ENCODE measurements at regions not wholly inside any gene's neighbourhood (a gene's known extent, or its start where the extent isn't known, plus 50 kb on each side); places are given as distances from the start of the nearest gene placed in this dataset.

DNA sequence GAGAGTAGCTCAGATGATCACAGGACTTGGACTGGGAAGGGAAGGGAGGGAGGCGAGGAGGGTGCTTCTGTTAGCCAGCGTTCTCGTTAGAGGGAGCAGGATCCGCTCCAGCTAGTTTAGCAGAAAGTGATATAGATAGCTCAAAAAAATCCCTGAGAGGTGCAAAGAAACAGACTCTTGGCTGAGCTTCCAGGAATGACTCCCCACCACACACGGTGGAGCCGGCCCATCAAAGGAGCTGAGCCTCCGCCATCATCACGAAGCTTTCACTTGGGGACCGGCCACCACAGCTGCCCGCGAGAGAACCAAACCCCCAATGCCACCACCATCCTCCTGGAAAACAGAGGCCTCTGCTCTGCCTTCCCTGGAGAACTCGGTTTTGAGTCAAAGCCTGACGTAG lies 124.6 kb upstream of the BCL2L14 start:
- no peak for DNase-seq (ENCODE audit: low read depth in 1 of 2, low spot score in 1 of 2)
- in situ Hi-C loops (cut with HindIII; ENCODE audit: low pct_unique_long_range_greater_than_20kb, low sequenced_read_pairs) = no loop called here
- TF ChIP-seq JUND (IDR thresholded peaks at IDR 0.05; ENCODE audit: low read depth) = no peak

GRCh38 chr12:11947213-11947612 lies 123.5 kb upstream of the BCL2L14 start:
- DNase-seq (ENCODE audit: low read depth in 1 of 2, low spot score in 1 of 2) = no peak
- TF ChIP-seq JUND (IDR thresholded peaks at IDR 0.05; ENCODE audit: low read depth) = no peak
- in situ Hi-C loops (cut with HindIII; ENCODE audit: low pct_unique_long_range_greater_than_20kb, low sequenced_read_pairs) = no loop called here

GRCh38 chr12:11949738-11950411 lies 120.9 kb upstream of the BCL2L14 start:
- in situ Hi-C loops (cut with HindIII; ENCODE audit: low pct_unique_long_range_greater_than_20kb, low sequenced_read_pairs) = no loop called here
- no peak for DNase-seq (ENCODE audit: low read depth in 1 of 2, low spot score in 1 of 2)

GRCh38 chr12:11951209-11951608 lies 119.5 kb upstream of the BCL2L14 start:
- in situ Hi-C loops (cut with HindIII; ENCODE audit: low pct_unique_long_range_greater_than_20kb, low sequenced_read_pairs) = no loop called here
- no peak for TF ChIP-seq JUND (IDR thresholded peaks at IDR 0.05; ENCODE audit: low read depth)
- DNase-seq (ENCODE audit: low read depth in 1 of 2, low spot score in 1 of 2) = no peak

More at GRCh38 chr12:11949738-11950411, 120.9 kb upstream of the BCL2L14 start:
- no peak for TF ChIP-seq JUND (IDR thresholded peaks at IDR 0.05; ENCODE audit: low read depth)

GRCh38 chr12:11953523-11953922 lies 117.2 kb upstream of the BCL2L14 start:
- DNase-seq (ENCODE audit: low read depth in 1 of 2, low spot score in 1 of 2) = no peak
- in situ Hi-C loops (cut with HindIII; ENCODE audit: low pct_unique_long_range_greater_than_20kb, low sequenced_read_pairs) = no loop called here

GRCh38 chr12:11954181-11954580 lies 116.6 kb upstream of the BCL2L14 start:
- in situ Hi-C loops (cut with HindIII; ENCODE audit: low pct_unique_long_range_greater_than_20kb, low sequenced_read_pairs) = no loop called here
- TF ChIP-seq JUND (IDR thresholded peaks at IDR 0.05; ENCODE audit: low read depth) = no peak
- no peak for DNase-seq (ENCODE audit: low read depth in 1 of 2, low spot score in 1 of 2)

More at GRCh38 chr12:11953523-11953922, 117.2 kb upstream of the BCL2L14 start:
- no peak for TF ChIP-seq JUND (IDR thresholded peaks at IDR 0.05; ENCODE audit: low read depth)

DNA sequence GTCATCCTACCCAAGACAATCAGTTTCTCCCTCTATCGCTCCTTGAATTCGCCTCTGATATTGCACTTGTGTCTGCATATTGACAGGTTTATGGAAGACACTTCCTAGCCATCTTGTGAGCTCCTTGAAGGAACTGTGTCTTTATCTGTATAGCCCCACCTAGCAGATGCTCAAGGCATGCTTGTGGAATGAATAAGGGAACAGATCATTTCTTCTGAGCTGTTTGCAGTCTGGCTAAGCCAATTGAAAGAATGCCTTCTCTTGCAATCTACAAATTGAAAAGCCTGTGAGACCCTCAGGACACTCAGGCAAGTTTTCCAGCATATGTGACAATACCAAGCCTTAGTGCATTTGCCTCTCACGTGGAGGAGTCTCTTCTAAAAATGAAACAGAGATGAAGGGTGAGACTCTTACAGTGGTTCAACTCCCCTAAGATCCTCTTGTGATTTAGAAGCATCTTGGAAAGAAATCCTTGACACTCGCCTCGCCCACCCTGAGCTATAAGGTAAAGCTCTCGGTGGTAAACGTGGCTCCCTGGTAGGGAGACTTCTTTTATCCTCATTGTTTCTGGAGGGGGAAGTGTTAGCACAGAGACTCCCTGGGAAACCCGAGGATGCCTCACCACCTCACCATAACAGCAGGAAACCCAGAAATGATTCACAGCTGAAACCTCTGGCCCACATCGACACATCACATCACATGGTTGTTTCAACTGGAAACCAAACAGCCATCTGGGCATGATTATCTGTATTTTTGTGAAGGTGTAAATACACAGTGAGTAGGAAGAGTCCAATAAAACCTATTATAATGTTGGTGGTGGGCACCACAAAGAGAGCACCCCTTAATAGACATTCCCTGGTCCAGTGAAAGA lies 112.3 kb upstream of the BCL2L14 start:
- TF ChIP-seq JUND (IDR thresholded peaks at IDR 0.05; ENCODE audit: low read depth) = no peak
- in situ Hi-C loops (cut with HindIII; ENCODE audit: low pct_unique_long_range_greater_than_20kb, low sequenced_read_pairs) = no loop called here
- no peak for DNase-seq (ENCODE audit: low read depth in 1 of 2, low spot score in 1 of 2)

DNA sequence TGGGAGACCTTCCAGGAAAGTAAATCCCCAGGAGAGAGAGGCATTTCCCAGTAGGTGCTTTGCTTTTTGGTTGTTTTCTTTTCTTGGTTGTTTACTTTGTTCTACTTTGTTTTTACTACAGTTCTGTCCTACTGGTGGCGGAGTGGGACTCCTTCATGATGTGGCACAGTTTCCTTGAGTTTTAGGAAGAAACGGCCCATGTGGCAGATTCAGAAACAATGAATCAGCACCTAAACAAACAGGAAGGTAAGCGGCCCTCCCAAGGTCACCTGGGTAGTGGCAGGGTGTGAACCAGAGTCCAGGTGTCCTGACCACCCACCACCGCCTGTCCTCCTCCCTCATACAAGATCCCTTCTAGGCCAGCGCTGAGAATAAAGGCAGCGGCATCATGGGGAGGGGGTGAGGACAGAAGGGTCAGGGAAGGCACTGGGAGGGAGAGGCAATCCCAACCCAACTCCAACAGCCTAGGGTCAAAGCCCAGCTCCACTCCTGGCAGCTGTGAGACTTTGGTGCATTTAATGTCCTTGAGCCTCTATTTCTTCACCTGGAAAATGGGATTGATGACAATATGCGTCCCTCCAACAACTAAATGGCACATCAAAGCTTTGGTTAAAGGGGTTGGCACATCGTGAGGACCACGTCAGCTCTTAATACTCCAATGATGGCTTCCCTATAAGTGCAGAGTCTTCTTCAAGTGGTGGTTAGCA lies 111.5 kb upstream of the BCL2L14 start:
- no peak for DNase-seq (ENCODE audit: low read depth in 1 of 2, low spot score in 1 of 2)
- in situ Hi-C loops (cut with HindIII; ENCODE audit: low pct_unique_long_range_greater_than_20kb, low sequenced_read_pairs) = no loop called here
- no peak for TF ChIP-seq JUND (IDR thresholded peaks at IDR 0.05; ENCODE audit: low read depth)

GRCh38 chr12:11960646-11961045 lies 110.1 kb upstream of the BCL2L14 start:
- no peak for DNase-seq (ENCODE audit: low read depth in 1 of 2, low spot score in 1 of 2)
- TF ChIP-seq JUND (IDR thresholded peaks at IDR 0.05; ENCODE audit: low read depth) = no peak
- in situ Hi-C loops (cut with HindIII; ENCODE audit: low pct_unique_long_range_greater_than_20kb, low sequenced_read_pairs) = no loop called here

DNA sequence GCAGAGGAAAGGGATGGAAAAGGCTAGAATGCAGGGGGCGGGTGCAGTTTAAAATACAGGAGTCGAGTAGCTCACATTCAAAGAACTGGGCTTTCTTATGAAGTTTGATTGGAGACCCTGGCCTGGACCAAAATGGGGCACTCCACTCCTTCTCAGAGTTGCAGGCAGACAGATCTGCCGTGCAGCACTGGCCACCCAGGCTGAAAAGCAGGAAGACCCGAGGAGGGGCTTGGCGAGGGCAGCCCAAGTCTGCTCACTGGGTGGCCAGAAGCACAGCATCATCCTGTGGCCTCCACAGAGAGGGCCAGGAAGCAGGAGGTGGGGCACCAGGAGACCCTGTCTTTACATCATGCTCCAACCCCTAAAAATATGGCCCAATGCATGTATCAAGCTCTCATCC lies 109.1 kb upstream of the BCL2L14 start:
- TF ChIP-seq JUND (IDR thresholded peaks at IDR 0.05; ENCODE audit: low read depth) = no peak
- in situ Hi-C loops (cut with HindIII; ENCODE audit: low pct_unique_long_range_greater_than_20kb, low sequenced_read_pairs) = no loop called here
- no peak for DNase-seq (ENCODE audit: low read depth in 1 of 2, low spot score in 1 of 2)

DNA sequence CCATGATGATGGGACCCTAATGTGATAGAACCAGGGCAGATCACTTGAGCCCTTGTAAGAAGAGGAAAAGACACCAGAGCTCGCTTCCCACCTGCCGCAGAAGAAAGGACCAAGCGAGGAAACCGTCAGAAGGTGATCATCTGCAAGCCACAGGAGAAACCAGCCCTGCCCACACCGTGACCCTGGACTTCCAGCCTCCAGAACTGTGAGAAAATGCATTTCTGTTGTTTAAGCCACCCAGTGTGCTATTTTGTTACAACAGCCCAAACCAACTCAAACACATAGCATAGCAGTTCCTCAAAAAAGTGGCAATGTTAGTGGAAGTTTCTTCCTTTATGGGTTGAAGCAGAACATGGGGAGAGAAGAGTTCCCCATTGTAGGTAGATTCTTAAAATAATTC lies 107.9 kb upstream of the BCL2L14 start:
- DNase-seq (ENCODE audit: low read depth in 1 of 2, low spot score in 1 of 2) = no peak
- in situ Hi-C loops (cut with HindIII; ENCODE audit: low pct_unique_long_range_greater_than_20kb, low sequenced_read_pairs) = no loop called here
- no peak for TF ChIP-seq JUND (IDR thresholded peaks at IDR 0.05; ENCODE audit: low read depth)

- no peak for TF ChIP-seq JUND (IDR thresholded peaks at IDR 0.05; ENCODE audit: low read depth)
- in situ Hi-C loops (cut with HindIII; ENCODE audit: low pct_unique_long_range_greater_than_20kb, low sequenced_read_pairs) = no loop called here
- DNase-seq (ENCODE audit: low read depth in 1 of 2, low spot score in 1 of 2) = no peak
Observed at GRCh38 chr12:11963841-11964471, 106.8 kb upstream of the BCL2L14 start.

All from T47D (cell line).